CD1c-positive myeloid dendritic cell (primary cell): ENCODE measurements at regions not wholly inside any gene's neighbourhood (a gene's known extent, or its start where the extent isn't known, plus 50 kb on each side); places are given as distances from the start of the nearest gene placed in this dataset.
"Not testable (repeated sequence)": the region's sequence is repeated elsewhere in the genome, so short reads cannot be mapped to it uniquely, and the experiment has no call there.

ENCODE experiments used
- DNase-seq: peaks from one replicate; pipeline ENCODE4 v3.0.0-alpha.2; 2016; ENCODE audit errors: extremely low spot score

DNA sequence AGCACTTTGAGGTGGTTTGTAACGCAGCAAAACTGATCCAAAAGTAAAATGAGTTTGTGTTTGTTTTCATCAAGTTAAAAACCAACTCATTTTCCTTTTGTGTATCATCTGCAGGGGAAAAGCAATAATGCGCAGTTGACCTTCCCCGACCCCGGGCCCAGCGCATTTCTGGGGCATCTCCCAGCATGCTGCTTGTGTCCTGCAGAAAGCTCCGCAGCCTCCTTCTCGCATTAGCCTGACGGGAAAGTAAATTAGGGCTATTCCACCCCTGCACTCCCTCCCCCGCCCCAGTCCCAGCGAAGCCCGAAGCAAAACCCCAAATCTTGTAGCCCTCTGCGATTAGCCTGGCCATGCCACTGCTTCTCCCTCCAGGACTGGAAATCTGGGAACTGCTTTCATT, 82.0 kb upstream of the PPM1B start:
- DNase-seq, result no peak

GRCh38 chr2:44087036-44087713, 81.5 kb upstream of the PPM1B start:
- DNase-seq, result peak; percentile 94

DNA sequence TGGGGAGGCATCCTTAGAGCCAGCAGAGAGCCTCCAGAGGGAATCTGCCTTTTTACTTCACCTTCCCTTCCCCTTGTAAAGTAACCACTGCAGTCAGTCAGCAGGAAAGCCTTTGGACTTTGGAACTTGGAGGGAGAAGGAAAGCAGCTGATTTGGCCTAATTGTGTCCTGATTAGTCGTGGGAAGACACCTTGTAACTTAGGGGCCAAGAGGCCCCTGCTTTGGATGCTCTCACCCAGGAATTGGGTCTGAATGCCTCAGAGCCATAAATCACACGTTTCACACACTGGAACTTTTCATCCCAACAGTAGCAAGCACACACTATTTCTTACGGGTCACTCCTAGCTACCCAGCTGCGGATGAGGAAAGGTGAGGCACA, 81.0 kb upstream of the PPM1B start:
- DNase-seq, result no peak

DNA sequence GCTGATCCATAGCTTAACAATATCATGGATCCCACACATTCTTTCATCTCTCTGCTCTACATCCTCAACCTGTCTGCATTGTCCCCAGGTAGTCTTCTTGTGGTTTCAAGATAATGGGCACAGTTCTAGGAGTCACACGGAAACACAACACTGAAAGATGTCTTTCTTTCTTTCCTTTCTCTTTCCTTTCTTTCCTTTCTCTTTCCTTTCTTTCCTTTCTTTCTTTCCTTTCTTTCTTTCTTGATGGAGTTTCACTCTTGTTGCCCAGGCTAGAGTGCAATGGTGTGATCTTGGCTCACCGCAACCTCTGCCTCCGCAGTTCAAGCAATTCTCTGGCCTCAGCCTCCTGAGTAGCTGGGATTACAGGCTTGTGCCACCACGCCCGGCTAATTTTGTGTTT, 76.2 kb upstream of the PPM1B start:
- not testable (repeated sequence) for DNase-seq

DNA sequence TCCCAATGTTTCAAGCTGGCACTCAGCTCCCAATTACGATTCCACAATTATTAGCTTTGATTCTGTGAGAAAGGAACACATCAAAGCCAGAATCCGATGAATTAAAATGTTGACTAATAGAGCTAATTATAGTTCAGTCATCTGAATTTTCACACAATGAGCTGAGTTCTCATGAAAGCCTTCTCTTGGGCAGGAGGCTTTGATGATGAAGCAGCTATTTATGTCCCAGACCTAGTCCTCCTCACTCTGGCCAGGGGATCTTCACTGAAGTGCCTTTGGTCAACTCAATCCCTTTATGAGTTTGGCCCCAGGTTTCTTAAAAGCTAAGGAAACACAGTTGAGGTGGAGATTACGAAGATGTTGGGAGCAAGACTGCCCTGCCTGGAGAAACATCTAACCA, 74.7 kb upstream of the PPM1B start:
- DNase-seq, result no peak

GRCh38 chr2:44097322-44097907, 71.3 kb upstream of the PPM1B start:
- DNase-seq, result no peak

DNA sequence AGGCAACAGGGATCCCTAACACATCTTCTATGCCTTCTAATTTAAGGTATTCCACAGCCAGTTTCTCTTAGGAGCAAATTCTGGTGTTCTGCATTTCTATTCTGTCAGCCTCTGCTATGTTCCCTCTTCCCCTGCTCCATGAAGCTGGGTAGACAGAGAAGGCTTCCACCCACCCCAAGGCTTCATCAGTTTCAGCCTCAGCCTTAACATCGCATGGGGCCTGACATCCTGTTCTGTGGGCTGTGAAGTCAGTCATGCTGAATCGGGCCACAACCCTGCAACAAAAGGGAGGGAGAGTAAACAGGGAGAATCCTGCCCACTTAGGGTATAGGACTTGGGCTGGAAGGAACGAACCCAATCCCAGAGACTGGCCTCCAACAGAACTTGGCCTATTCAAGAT, 70.6 kb upstream of the PPM1B start:
- DNase-seq, result no peak

DNA sequence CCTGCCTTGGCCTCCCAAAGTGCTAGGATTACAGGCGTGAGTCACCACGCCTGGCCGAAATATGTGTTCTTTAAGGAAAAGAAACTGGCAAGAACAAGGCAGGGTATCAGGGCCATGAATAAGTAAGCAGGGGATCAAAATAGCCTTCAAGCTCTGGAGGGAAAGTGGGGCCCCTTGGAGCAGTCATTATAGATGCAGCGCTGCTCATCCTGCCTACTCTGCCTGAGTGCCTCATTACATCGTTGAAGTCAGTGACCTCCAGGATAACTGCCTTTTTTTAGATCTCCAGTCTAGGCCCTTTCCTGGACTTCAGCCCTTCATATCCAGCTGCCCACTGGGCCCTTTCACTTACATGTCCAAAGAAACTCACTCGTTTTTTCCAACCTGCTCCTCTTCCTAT, 69.8 kb upstream of the PPM1B start:
- DNase-seq, result no peak

- peak; percentile 83 for DNase-seq
Measured at GRCh38 chr2:44100351-44100750, 68.3 kb upstream of the PPM1B start.

DNA sequence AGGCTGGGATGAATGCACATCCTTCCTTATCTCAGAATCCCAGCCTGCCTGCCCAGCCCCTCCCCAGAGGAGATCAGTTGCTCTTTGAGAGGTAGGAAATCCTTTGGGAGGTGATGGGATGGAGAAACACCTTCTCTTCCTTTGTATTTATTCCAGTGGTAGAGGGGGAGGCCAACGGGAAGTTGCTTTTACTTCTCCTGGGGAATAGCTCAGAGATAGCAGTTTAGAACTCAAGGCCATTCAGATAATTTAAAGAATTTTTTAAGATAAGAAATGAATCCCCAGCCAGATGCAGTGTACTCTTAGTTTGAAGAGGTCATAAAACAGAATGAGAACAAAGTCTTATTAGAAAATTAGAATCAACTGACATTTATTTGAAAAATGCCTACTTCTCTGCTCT, 67.4 kb upstream of the PPM1B start:
- DNase-seq, result no peak

GRCh38 chr2:44102790-44103562, 65.7 kb upstream of the PPM1B start:
- no peak for DNase-seq

DNA sequence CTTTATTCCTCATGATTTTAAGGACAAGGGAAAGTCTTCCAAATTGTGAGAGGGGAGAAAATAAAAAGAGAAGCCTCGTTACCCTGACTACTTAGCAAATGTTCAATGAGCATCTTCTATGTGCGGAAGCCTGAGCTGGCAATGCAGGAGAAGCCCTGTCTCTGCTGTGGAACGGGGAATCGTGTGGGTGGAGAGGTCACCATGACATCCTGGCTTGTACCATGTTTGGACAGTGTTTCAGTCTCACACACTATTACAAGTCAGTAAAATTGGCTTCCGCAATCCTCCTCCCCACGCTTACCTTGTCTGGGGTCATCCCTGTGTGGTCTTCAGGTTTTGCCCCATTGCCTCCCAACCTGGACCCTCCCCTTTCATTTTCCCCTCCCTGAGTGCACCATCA, 65.0 kb upstream of the PPM1B start:
- no peak for DNase-seq

- no peak for DNase-seq
Measured at GRCh38 chr2:44104855-44105271, 63.8 kb upstream of the PPM1B start.

DNA sequence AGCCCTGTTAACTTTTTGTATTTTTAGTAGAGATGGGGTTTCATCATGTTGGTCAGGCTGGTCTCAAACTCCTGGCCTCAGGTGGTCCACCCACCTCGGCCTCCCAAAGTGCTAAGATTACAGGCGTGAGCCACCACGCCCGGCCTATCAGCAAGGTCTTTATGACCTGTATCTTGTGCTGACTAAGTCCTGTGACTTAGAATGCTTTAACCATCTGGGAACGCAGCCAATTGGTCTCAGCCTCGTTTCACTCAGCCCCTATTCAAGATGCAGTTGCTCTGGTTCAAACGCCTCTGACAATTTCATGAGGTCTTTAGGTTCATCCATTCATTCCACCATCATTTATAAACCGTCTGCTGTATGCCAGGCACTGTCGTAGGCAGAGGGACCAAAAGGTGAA, 62.2 kb upstream of the PPM1B start:
- DNase-seq, result not testable (repeated sequence)

DNA sequence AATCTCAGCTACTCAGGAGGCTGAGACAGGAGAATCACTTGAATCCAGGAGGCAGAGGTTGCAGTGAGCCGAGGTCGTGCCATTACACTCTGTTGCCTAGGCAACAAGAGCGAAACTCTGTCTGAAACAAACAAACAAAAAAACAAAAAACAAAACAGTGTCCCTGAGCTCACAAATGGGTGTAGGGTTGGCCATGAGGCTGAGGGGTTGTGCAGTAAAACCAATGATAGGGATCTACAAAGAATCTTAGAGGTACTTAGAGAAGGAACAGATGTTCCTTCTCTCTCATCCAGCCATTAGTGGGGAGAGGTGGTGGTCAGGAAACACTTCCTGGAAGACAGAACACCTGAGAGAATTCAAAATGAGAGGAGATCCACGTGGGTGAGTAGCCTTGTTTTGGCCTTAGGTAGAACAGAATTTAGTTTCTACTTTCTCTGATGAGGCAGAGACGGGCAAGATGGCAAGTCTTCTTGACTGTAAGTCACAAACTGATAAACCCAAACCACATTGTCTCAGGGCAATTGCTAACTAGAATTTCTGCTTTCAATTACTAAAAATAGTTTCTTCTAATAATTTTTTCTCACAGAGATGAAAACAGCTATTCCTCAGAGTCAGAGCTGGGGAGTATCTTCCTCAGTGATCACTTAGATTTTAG, 61.5 kb upstream of the PPM1B start:
- DNase-seq, result no peak

GRCh38 chr2:44107974-44108373, 60.7 kb upstream of the PPM1B start:
- DNase-seq, result no peak

- DNase-seq, result peak; percentile 9
Measured at GRCh38 chr2:44109166-44109565, 59.5 kb upstream of the PPM1B start.

DNA sequence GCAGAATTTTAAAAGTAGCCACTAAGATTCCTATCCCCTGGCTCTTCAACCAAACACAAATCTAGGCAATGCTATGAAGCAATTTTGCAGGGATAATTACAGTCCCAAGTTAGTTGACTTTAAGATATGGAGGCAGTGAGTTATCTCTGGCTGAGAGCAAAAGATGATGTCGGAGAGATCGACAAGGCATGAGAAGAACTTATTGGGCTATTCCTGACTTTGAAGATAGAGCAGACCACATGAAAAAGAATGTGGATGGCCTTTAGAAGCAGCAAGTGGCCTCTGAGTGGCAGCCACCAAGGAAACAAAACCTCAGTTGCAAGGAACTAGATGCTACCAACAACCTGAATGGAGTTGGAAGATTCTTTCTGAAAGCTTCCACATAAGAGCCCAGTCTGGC, 58.2 kb upstream of the PPM1B start:
- no peak for DNase-seq

DNA sequence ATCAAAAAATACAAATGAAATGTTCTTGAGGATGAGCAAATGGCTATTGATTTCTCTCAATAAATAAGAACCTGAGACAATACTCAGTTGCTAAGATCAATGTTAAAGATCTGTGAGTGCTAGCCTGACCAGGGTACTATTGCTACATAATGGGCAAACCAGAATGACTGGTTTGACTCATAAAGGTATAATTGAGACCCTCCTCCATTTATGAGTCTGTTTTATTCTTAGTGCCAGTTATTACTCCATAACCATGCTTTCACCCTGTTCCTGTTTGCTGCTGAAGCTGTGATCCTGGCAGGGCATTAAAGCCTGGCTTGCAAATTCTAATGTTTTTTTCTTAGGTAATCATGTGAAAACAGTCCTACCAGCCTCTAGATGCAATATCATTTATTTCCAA, 56.6 kb upstream of the PPM1B start:
- no peak for DNase-seq

DNA sequence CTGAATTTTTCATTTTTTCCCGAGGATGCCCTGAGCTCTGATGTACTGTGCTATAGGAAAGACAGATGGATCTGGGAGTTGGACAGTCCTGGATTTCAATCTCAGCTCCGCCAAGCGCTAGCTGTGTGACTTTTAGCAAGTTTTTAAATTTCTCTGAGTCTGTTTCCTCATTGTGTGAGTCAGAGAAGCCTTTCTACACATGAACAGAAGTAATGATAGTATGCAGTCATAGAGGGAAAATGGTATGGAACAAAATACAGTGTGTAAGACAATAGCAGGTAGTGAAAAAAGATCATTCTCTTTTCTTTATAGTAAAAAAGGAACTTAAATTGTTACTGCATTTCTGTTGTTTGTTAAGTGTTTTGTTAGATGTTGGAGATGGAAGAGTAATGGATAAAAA, 52.4 kb upstream of the PPM1B start:
- no peak for DNase-seq

DNA sequence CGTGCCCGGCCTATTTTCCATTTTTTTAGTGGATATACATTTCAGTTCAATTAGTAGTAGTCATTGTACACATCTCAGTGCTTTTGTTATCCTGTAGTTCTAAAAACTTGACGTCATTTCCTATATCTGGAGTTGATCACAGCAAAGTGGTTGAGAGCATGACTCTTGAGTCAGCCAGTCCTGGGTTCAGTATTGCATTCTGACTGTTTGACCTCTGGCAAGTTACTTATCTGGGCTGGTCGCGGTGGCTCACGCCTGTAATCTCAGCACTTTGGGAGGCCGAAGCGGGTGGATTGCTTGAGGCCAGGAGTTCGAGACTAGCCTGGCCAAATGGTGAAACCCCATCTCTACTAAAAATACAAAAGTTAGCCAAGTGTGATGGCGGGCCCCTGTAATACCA, 50.4 kb upstream of the PPM1B start:
- no peak for DNase-seq
